GM21528 (cell line): ENCODE measurements at regions not wholly inside any gene's neighbourhood (a gene's known extent, or its start where the extent isn't known, plus 50 kb on each side); places are given as distances from the start of the nearest gene placed in this dataset.

Experiments used
- ATAC-seq: cut with Tn5 transposase; IDR thresholded peaks from one replicate; pipeline ENCODE4 v1.9.1; 2021; ENCODE audit warnings: mild to moderate bottlenecking, moderate library complexity; ENCODE audit not compliant: unreplicated experiment, low FRiP score

GRCh38 chr19:27922970-27923369, 1290.0 kb downstream of the UQCRFS1 start:
- no peak for ATAC-seq

GRCh38 chr19:27920774-27921173, 1292.2 kb downstream of the UQCRFS1 start:
- ATAC-seq: no peak

- ATAC-seq: no peak
These were observed 1294.1 kb downstream of the UQCRFS1 start for GRCh38 chr19:27918818-27919217.

GRCh38 chr19:27911122-27911898, 1301.6 kb downstream of the UQCRFS1 start:
- no peak for ATAC-seq

- ATAC-seq: no peak
These were observed 1303.1 kb downstream of the UQCRFS1 start for GRCh38 chr19:27909861-27910260.

- no peak for ATAC-seq
These were observed 1303.6 kb downstream of the UQCRFS1 start for GRCh38 chr19:27909185-27909840.

- no peak for ATAC-seq
These were observed 1306.9 kb downstream of the UQCRFS1 start for GRCh38 chr19:27906081-27906480.

GRCh38 chr19:27905074-27905473, 1307.9 kb downstream of the UQCRFS1 start:
- ATAC-seq: no peak

GRCh38 chr19:27901078-27901477, 1311.9 kb downstream of the UQCRFS1 start:
- no peak for ATAC-seq

- ATAC-seq: no peak
These were observed 1316.9 kb downstream of the UQCRFS1 start for GRCh38 chr19:27896091-27896490.

- ATAC-seq: no peak
These were observed 1317.8 kb downstream of the UQCRFS1 start for GRCh38 chr19:27894906-27895754.

- no peak for ATAC-seq
These were observed 1320.5 kb downstream of the UQCRFS1 start for GRCh38 chr19:27892500-27892899.

- no peak for ATAC-seq
These were observed 1321.5 kb downstream of the UQCRFS1 start for GRCh38 chr19:27891411-27891810.

GRCh38 chr19:27890696-27891095, 1322.3 kb downstream of the UQCRFS1 start:
- no peak for ATAC-seq

- ATAC-seq: no peak
These were observed 1322.7 kb downstream of the UQCRFS1 start for GRCh38 chr19:27890206-27890605.

- no peak for ATAC-seq
These were observed 1323.8 kb downstream of the UQCRFS1 start for GRCh38 chr19:27889156-27889555.

- no peak for ATAC-seq
These were observed 1325.0 kb downstream of the UQCRFS1 start for GRCh38 chr19:27887946-27888345.

GRCh38 chr19:27885359-27885758, 1327.6 kb downstream of the UQCRFS1 start:
- no peak for ATAC-seq

- no peak for ATAC-seq
These were observed 1328.6 kb downstream of the UQCRFS1 start for GRCh38 chr19:27884376-27884775.

- no peak for ATAC-seq
These were observed 1331.7 kb downstream of the UQCRFS1 start for GRCh38 chr19:27881213-27881612.

GRCh38 chr19:27876976-27877512, 1335.9 kb downstream of the UQCRFS1 start:
- no peak for ATAC-seq
